Stimulated activated CD4-positive, alpha-beta T cell treated with anti-CD3 and anti-CD28 coated beads, Interleukin-2, amount 100 ng/mL, for 48 hours (primary cell): ENCODE measurements at regions not wholly inside any gene's neighbourhood (a gene's known extent, or its start where the extent isn't known, plus 50 kb on each side); places are given as distances from the start of the nearest gene placed in this dataset.
A peak's percentile ranks its signal among the peaks of the same experiment; 100 is the strongest.

Experiments
- DNase-seq, 2 donors: peaks; one replicate each; pipeline ENCODE4 v3.0.0-alpha.2; 2020

DNA sequence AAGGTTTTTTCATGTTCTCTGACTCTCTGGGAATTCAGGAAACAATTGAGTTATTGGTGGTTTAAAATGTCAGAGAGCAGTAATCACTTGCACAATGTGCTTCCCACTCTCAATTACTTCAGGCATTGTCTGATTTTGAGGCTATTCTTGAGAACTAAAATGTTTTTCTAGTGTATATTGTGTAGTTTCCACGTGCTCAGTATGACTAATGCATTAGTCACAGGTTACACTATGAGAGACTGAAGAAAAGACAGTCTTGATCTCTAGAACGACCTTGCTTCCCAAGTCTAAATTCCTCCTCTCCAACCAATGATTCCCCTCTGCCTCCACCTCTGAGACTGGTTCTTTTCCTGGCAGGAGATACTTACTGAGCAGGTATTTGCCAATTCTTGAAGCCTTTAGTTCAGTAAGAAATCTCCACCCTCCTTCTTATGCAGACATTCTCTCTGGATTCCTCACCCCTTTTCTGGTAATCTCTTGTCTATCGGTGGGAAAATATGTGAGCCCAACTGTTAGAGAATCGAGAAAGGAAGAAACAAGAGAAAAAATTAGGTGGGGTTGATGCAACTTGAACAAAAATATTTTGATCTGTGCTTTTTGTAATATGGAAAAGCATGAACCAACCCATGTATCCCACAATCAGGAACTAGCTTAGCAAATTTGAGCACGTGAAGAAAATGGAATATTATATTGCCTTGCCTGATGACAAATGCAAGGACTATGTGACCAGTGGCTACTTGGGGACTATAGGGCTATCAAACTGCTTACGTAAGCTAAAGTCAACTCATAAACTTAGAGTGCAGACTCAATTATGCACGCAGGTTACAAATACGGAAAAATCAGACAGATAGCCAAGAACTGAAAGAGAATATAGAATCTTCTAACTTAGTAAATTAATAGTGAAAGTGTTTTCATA lies 61.1 kb upstream of the SLC22A16 start:
- DNase-seq: no peak

DNA sequence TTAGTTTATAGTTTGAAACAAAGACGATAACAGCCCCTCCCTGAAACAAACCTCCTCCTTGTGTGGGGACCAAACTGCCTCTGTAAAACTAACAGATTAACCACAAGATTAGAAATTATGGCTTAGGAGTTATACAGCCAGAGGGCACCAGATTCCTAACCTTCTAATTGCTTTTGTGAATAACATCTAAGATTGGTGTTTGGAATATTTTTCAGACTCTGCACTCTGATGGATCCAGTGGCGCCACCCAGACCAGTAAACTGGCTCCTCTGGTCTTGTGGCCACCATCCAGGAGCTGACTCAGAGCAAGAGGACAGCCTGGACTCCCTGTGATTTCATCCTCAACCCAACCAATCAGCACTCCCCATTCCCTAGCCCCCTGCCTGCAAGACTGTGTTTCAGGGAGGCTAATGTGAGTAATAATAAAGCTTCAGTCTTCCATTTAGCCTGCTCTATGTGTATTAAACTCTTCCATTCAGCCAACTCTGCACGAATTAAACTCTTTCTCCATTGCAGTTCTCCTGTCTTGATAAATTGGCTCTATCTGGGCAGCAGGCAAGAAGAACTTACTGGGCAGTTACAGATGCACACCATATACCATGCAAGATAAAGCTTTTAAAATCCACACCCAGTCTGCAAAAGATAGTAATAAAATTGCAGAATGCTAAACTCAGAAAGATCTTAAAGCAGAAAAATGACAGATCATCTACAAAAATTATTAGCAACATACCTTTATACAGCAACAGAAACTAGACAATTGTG lies 58.5 kb upstream of the SLC22A16 start:
- DNase-seq: no peak

DNA sequence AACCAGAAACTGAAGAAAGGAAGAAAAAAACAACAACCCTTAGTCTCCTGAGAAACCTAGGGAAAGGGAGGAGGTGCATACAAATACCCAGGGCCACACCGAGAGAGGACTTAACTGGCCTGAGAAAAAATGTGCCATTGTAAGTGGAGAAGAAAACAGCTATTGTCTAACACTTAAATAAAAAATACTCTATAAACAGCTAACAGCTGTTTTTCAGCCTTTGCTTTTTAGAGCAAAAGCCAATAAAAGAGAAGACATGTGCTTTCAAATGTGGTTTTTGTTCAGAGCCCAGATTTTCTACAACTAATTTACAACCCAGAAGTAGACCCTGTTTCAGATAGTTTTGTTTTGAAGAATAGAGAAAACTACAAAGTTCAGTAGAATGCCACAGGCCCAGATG lies 56.0 kb upstream of the SLC22A16 start:
- DNase-seq: no peak

DNA sequence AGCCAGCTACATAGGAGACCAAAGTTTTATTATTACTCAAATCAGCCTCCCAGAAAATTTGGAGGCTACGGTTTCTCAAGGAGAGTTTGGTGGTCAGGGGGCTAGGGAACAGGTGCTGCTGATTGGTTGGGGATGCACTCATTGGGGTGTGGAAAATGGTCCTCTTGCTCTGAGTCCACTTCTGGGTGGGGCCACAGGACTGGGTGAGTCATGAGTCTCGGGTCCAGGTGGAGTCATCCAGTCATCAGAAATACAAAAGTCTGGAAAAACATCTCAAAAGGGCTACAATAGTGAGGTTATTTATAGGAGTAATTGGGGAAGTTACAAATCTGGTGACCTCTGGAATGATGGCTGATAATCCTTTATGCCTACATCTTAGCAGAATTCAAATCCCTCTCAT lies 54.3 kb upstream of the SLC22A16 start:
- no peak for DNase-seq

DNA sequence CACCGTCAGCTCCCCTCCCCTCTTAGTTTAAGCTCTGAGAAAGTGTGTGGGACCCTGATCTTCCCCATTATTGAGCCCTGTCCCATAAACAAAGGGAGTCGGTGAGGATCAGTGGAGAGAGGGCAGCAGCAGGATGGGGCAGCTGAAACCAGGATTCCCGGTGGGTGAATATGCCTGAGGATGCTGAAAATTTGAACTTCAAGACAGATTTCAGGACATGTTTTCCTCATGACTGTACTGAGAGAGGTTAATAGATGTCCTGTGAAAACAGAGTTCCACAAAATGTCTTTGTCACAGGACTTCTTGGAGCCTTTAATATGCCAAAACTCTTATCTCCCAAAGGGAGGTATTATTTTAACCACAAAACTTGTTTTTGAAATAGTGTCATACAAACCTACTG lies 53.5 kb upstream of the SLC22A16 start:
- DNase-seq: no peak

DNA sequence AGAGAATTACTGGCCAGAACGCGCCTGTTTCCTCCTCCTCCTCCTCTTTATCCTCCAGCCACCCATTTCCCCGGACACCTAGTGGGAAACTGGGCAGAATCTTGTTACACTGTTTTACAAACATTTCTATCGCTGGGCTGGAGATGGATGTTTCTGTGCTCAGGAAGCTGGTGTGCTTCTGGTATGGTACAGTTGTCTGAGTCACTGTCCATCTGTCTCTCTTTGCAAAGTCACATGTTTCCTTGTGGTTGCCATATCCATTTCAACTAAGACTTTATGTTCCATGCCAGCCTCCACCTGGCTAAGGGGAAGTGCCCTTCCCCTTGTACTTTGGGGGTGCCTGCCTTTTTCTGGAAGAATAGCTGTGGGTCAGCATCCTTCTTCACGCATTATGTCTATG lies 52.9 kb upstream of the SLC22A16 start:
- DNase-seq: no peak

DNA sequence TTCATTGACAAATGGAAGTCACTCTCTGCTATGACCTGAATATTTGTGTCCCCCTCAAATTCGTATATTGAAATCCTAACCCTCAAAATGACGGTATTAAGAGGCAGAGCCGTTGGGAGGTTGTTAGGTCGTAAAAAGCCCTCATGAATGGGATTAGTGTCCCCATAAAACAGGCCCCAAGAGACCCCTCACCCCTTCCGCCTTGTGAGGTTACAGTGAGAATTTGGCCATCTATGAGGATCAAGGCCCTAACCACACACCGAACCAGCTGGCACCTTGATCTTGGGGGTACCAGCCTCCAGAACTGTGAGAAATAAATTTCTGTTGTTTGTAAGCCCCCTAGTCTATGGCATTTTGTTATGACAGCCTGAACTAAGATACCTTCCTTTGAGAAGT lies 52.5 kb upstream of the SLC22A16 start:
- DNase-seq: no peak

DNA sequence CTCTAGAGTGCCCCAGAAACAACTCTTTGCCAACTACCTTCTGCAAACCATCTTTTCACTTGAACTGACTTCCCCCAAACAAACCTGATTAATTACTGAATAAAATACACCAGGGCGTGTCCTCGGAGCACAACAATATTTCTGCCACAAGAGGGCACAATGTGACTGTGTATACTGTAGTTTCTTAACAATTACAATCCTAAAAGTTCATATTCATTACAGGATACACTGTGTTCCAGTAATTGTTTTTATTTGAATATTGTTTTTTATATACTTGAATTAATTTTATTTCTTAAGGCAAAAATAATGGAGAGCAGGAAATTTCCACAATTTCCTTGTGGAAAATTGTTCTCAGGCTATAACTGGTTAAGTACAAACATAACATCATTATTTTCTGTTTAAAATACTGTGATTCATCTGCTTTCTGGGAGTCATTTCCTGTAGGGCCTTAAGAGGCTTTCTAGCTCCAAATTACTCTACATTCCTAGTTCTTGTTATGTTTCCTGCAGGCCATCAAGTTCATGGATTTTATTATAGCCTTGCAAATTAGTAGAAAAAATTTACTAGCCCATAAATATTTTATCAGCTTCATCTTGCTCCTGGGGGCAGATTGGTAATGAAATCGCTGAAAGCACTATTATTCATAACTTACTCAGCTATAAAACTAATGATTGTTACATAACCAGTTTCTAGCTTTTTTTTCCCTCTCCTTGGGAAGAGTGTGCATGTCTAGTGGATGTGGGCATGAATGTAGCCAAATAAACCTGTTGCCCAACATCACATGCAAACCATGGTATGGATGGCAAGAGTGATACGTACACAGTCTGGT lies 51.9 kb upstream of the SLC22A16 start:
- DNase-seq: peak; percentile 34 to 54

DNA sequence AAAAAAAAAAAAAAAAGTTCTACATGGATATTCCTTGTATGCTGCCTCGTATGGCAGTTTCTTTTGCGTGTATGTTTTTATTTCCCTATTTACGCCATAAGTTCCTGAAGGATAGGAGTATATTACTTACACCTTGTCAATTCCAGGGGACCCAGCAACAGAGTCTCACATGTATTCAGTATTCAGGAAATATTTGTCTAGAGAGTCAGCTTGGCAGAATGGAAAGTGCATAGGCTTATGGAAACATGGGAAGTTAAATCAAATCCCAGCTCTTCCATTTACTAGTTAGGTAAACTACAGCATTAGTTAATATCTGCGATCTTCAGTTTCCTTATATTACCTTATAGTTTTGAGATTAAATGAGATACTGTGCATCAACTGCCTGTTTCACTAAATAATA lies 51.1 kb upstream of the SLC22A16 start:
- DNase-seq: no peak

DNA sequence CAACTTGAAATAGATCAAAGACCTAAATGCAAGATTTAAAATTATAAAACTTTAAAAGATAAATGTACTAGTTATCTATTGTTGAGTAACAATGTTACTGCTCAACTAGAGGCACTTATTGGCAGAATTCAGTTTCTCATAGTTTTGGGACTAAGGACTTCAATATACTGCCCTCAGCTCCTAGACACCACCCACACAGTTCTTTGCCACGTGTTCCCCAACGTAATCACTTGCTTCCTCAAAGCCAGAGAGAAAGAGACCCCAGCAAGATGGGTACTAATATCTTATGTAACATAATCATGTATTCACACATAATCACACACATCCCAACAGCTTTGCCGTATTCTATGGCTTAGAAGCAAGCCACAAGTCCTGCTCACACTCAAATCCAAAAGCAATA lies 50.3 kb upstream of the SLC22A16 start:
- no peak for DNase-seq
